GM21723 (cell line): ENCODE measurements at regions not wholly inside any gene's neighbourhood (a gene's known extent, or its start where the extent isn't known, plus 50 kb on each side); places are given as distances from the start of the nearest gene placed in this dataset.

ENCODE experiments used
- ATAC-seq: cut with Tn5 transposase; IDR thresholded peaks from one replicate; pipeline ENCODE4 v1.9.1; 2021; ENCODE audit warnings: mild to moderate bottlenecking, moderate library complexity; ENCODE audit not compliant: unreplicated experiment

- no peak for ATAC-seq
Measured at GRCh38 chr6:43951756-43952675, 175.2 kb downstream of the MRPL14 start.

- no peak for ATAC-seq
Measured at GRCh38 chr6:43951063-43951755, 176.0 kb downstream of the MRPL14 start.

- ATAC-seq = no peak
Measured at GRCh38 chr6:43950731-43951062, 176.6 kb downstream of the MRPL14 start.

GRCh38 chr6:43950051-43950605 is 177.1 kb downstream of the MRPL14 start:
- ATAC-seq = no peak

GRCh38 chr6:43949551-43949991 is 177.7 kb downstream of the MRPL14 start:
- no peak for ATAC-seq

GRCh38 chr6:43948527-43949485 is 178.4 kb downstream of the MRPL14 start:
- no peak for ATAC-seq

- no peak for ATAC-seq
Measured at GRCh38 chr6:43947860-43948259, 177.8 kb downstream of the VEGFA start.

- ATAC-seq = no peak
Measured at GRCh38 chr6:43946641-43947363, 176.8 kb downstream of the VEGFA start.

GRCh38 chr6:43945768-43946080 is 175.7 kb downstream of the VEGFA start:
- ATAC-seq = no peak

- ATAC-seq = no peak
Measured at GRCh38 chr6:43944908-43945767, 175.1 kb downstream of the VEGFA start.

- no peak for ATAC-seq
Measured at GRCh38 chr6:43943781-43944250, 173.8 kb downstream of the VEGFA start.

- ATAC-seq = no peak
Measured at GRCh38 chr6:43943099-43943766, 173.2 kb downstream of the VEGFA start.

GRCh38 chr6:43942616-43943015 is 172.6 kb downstream of the VEGFA start:
- no peak for ATAC-seq

GRCh38 chr6:43942011-43942442 is 172.0 kb downstream of the VEGFA start:
- no peak for ATAC-seq

GRCh38 chr6:43941174-43941573 is 171.2 kb downstream of the VEGFA start:
- ATAC-seq = no peak

GRCh38 chr6:43940393-43941087 is 170.5 kb downstream of the VEGFA start:
- no peak for ATAC-seq

- ATAC-seq = no peak
Measured at GRCh38 chr6:43940071-43940392, 170.0 kb downstream of the VEGFA start.
